AG09309 (cell line): ENCODE measurements at regions not wholly inside any gene's neighbourhood (a gene's known extent, or its start where the extent isn't known, plus 50 kb on each side); places are given as distances from the start of the nearest gene placed in this dataset.

ENCODE experiments used
- DNase-seq: peaks from one replicate; pipeline ENCODE4 v3.0.0-alpha.2; 2010; ENCODE audit warnings: low read depth
- H3K4me3 ChIP-seq: 2 replicates; pipeline ENCODE4 v1.5.1; 2011; ENCODE audit warnings: mild to moderate bottlenecking, low read depth, low read length, moderate library complexity; ENCODE audit not compliant: control insufficient read depth
- TF ChIP-seq, protein P1 (sequence below): IDR thresholded peaks from 2 replicates; pipeline ENCODE4 v1.5.1; 2011; ENCODE audit warnings: mild to moderate bottlenecking, low read depth, low read length, inconsistent platforms; ENCODE audit not compliant: insufficient read depth, control insufficient read depth; ENCODE audit errors: missing control alignments

DNA sequence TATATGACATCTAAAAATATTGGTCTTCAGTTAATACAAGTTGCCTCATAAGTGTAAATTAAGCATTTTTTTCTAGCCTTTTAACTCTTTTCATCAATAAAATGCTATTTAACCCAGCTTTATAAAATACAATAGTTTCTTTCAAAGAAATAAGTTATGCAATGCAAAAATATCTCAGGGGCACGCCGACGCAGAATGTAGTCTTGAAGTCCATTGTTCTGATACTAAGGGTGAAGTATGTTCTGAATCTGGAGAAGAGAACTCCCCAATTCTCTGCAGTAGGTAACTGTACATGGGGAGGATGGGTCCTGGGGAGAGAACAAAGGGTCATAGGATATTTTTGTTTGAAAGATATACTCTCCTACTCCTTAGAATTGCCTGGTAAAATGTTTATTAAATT, 256.6 kb upstream of the NDST4 start:
- H3K4me3 ChIP-seq, result no peak overlapping the region
- TF ChIP-seq, protein P1, sequence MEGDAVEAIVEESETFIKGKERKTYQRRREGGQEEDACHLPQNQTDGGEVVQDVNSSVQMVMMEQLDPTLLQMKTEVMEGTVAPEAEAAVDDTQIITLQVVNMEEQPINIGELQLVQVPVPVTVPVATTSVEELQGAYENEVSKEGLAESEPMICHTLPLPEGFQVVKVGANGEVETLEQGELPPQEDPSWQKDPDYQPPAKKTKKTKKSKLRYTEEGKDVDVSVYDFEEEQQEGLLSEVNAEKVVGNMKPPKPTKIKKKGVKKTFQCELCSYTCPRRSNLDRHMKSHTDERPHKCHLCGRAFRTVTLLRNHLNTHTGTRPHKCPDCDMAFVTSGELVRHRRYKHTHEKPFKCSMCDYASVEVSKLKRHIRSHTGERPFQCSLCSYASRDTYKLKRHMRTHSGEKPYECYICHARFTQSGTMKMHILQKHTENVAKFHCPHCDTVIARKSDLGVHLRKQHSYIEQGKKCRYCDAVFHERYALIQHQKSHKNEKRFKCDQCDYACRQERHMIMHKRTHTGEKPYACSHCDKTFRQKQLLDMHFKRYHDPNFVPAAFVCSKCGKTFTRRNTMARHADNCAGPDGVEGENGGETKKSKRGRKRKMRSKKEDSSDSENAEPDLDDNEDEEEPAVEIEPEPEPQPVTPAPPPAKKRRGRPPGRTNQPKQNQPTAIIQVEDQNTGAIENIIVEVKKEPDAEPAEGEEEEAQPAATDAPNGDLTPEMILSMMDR, result no peak
- no peak for DNase-seq

DNA sequence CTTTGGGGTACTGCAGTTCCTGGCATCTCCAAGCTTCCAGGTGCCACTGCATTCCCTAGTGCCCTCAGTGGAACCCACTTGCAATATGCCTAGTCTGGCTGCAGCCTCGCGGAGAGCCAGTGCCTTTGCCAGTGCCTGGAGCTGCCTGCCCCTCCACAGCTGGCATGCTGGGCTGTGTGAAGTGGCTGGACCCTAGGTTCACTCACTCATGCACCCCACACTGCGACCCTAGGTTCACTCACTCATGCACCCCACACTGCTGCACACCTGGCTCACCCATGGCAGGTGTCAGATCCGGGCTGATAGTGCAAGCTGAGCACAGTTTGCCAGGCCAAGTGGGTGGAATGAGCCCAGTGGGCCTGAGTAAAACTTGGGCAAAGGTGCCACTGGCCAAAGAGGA, 253.0 kb upstream of the NDST4 start:
- no peak for DNase-seq
- H3K4me3 ChIP-seq, result no peak overlapping the region
- TF ChIP-seq, protein P1, result no peak

DNA sequence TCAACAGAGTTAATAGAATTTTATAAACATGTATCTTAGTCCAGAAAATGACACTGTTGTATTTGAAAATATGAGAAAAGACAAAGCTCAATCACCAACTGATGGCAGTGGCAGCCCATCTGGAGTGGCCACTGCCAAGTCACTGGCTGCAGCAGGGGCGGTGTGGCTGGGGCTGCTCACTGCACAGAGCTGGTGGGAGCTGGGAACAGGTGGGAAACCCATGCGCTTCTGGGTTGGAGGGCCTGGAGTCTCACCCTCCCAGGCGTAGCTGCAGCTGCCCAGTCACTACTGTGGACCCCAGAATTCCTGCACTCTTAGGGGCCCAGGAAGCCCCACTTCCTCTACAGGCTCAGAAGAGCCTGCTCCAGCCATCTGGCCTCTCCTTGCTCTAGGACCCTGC, 251.8 kb upstream of the NDST4 start:
- TF ChIP-seq, protein P1, result no peak
- H3K4me3 ChIP-seq, result no peak overlapping the region
- no peak for DNase-seq

DNA sequence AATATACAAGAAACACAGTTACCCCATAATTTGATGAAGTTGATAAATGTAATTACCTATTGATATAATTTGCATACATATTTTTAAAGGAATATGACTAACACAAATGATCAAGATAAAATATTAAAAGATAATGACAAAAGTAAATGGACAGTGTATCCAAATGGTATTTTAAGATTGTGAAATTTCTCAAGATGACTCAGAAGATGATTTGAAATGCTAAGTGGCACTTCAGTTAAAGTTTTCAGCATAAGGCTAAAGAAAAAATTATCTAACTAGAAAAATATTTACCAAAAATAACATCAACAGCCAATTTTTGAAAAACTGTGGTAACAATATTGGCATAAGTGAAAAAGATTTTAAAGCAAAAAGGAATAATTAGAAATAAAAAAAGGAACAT, 248.4 kb upstream of the NDST4 start:
- TF ChIP-seq, protein P1, result no peak
- no peak for DNase-seq
- H3K4me3 ChIP-seq, result no peak overlapping the region

DNA sequence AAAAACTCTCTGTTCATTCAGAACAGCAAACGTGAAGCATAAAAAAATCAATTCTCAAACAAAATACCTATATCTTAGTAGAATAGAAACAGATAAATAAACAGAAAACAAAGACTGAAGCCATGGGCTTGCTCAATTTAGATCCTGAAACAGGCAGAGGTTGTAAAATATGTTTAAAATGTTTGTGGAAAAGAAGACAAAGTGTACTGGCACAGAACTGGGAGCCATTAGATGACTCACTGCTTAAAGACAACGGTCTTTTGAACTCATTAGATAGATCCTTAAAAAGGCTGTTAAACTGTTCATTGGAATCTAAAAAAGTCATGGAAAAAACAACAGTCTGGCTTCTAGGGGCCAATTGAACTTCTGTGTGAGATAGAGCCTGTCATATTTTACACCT, 247.0 kb upstream of the NDST4 start:
- TF ChIP-seq, protein P1, result no peak
- H3K4me3 ChIP-seq, result no peak overlapping the region
- no peak for DNase-seq

DNA sequence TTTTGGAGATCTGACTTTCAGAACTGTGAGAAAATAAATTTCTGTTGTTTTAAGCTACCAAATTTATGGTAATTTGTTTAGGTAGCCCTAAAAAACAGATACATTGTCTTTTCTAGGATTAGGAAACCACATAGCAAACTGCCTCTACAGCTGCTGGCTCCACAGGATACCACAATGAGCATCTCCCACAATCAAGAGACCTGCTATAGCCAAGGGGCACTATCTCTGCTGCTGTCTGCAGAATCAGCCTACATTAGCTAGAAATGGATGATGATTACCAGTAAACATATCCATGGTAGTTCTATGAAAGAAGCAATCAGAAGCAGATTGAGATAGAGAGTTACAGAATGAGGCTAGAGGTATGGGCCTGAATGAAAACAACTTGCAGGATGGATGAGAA, 244.4 kb upstream of the NDST4 start:
- DNase-seq, result no peak
- H3K4me3 ChIP-seq, result no peak overlapping the region
- TF ChIP-seq, protein P1, result no peak

DNA sequence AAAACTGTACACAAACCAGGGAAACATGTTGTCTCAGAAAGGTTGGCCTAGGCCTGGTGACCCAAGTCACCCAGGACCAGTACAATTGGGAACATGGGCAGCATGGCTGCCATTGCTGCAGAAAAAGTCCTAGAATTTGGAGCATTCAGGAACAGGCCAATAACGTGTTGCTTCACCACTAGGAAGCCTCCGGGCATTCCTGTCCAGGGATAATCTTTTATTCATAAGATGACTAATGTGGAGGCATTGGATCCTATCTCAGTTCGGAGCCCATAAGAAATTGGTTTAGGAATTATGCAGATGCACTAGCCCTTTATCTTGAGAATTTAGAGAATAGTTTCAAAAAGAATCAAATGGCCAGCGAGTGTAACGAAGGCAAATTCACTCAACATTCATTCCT, 242.8 kb upstream of the NDST4 start:
- no peak for DNase-seq
- TF ChIP-seq, protein P1, result no peak
- no peak overlapping the region for H3K4me3 ChIP-seq
